ENCODE measurements at regions not wholly inside any gene's neighbourhood (a gene's known extent, or its start where the extent isn't known, plus 50 kb on each side); places are given as distances from the start of the nearest gene placed in this dataset.

- TF ChIP-seq MAFK (IDR thresholded peaks at IDR 0.05; ENCODE audit: partially characterized antibody) (no peak), SREBF2 (IDR thresholded peaks at IDR 0.05) (no peak), ZFP36 (IDR thresholded peaks at IDR 0.05; ENCODE audit: borderline replicate concordance, partially characterized antibody) (no peak)
These were observed 567.8 kb downstream of the ZIC1 start for GRCh38 chr3:147977001-147977400.
